ENCODE measurements at regions not wholly inside any gene's neighbourhood (a gene's known extent, or its start where the extent isn't known, plus 50 kb on each side); places are given as distances from the start of the nearest gene placed in this dataset.

GRCh38 chr2:234676109-234676782 lies 179.4 kb upstream of the ARL4C start:
- DNase-seq (ENCODE audit: low read depth) = no peak

- DNase-seq (ENCODE audit: low read depth) = no peak
Measured at GRCh38 chr2:234674781-234675201, 177.9 kb upstream of the ARL4C start.

- DNase-seq (ENCODE audit: low read depth) = no peak
Measured at GRCh38 chr2:234673961-234674759, 177.3 kb upstream of the ARL4C start.

GRCh38 chr2:234673501-234673900 lies 176.6 kb upstream of the ARL4C start:
- no peak for DNase-seq (ENCODE audit: low read depth)

GRCh38 chr2:234672498-234673150 lies 175.7 kb upstream of the ARL4C start:
- DNase-seq (ENCODE audit: low read depth) = no peak

- DNase-seq (ENCODE audit: low read depth) = no peak
Measured at GRCh38 chr2:234671716-234672115, 174.8 kb upstream of the ARL4C start.

- DNase-seq (ENCODE audit: low read depth) = no peak
Measured at GRCh38 chr2:234671231-234671630, 174.3 kb upstream of the ARL4C start.

GRCh38 chr2:234670806-234671205 lies 173.9 kb upstream of the ARL4C start:
- no peak for DNase-seq (ENCODE audit: low read depth)

GRCh38 chr2:234670052-234670451 lies 173.2 kb upstream of the ARL4C start:
- DNase-seq (ENCODE audit: low read depth) = no peak

GRCh38 chr2:234669621-234670020 lies 172.7 kb upstream of the ARL4C start:
- DNase-seq (ENCODE audit: low read depth) = no peak

GRCh38 chr2:234669001-234669400 lies 172.1 kb upstream of the ARL4C start:
- DNase-seq (ENCODE audit: low read depth) = no peak

- no peak for DNase-seq (ENCODE audit: low read depth)
Measured at GRCh38 chr2:234666911-234667310, 170.0 kb upstream of the ARL4C start.

- DNase-seq (ENCODE audit: low read depth) = no peak
Measured at GRCh38 chr2:234665304-234665703, 168.4 kb upstream of the ARL4C start.

GRCh38 chr2:234661849-234662248 lies 165.0 kb upstream of the ARL4C start:
- no peak for DNase-seq (ENCODE audit: low read depth)

- DNase-seq (ENCODE audit: low read depth) = no peak
Measured at GRCh38 chr2:234661175-234661574, 164.3 kb upstream of the ARL4C start.

- DNase-seq (ENCODE audit: low read depth) = no peak
Measured at GRCh38 chr2:234655706-234656105, 158.8 kb upstream of the ARL4C start.

GRCh38 chr2:234650911-234651310 lies 154.0 kb upstream of the ARL4C start:
- no peak for DNase-seq (ENCODE audit: low read depth)

GRCh38 chr2:234649951-234650350 lies 153.1 kb upstream of the ARL4C start:
- no peak for DNase-seq (ENCODE audit: low read depth)

- no peak for DNase-seq (ENCODE audit: low read depth)
Measured at GRCh38 chr2:234643407-234643806, 146.5 kb upstream of the ARL4C start.

GRCh38 chr2:234641086-234641485 lies 144.2 kb upstream of the ARL4C start:
- DNase-seq (ENCODE audit: low read depth) = no peak

- DNase-seq (ENCODE audit: low read depth) = no peak
Measured at GRCh38 chr2:234640657-234641056, 143.8 kb upstream of the ARL4C start.

GRCh38 chr2:234638966-234639365 lies 142.1 kb upstream of the ARL4C start:
- DNase-seq (ENCODE audit: low read depth) = no peak

- DNase-seq (ENCODE audit: low read depth) = no peak
Measured at GRCh38 chr2:234635284-234635683, 138.4 kb upstream of the ARL4C start.
